GM12865 (cell line): ENCODE measurements at regions not wholly inside any gene's neighbourhood (a gene's known extent, or its start where the extent isn't known, plus 50 kb on each side); places are given as distances from the start of the nearest gene placed in this dataset.

Experiments
- DNase-seq: peaks from one replicate; pipeline ENCODE4 v3.0.0; 2010; ENCODE audit warnings: low read depth
- H3K4me3 ChIP-seq: 2 replicates; pipeline ENCODE4 v1.5.1; 2011; ENCODE audit warnings: mild to moderate bottlenecking, low read depth, low read length, control low read depth
- TF ChIP-seq, protein P1 (sequence below): IDR thresholded peaks from 2 replicates; pipeline ENCODE4 v1.5.1; 2011; ENCODE audit warnings: low read length, control low read depth, low read depth, inconsistent platforms; ENCODE audit not compliant: insufficient read depth; ENCODE audit errors: missing control alignments

DNA sequence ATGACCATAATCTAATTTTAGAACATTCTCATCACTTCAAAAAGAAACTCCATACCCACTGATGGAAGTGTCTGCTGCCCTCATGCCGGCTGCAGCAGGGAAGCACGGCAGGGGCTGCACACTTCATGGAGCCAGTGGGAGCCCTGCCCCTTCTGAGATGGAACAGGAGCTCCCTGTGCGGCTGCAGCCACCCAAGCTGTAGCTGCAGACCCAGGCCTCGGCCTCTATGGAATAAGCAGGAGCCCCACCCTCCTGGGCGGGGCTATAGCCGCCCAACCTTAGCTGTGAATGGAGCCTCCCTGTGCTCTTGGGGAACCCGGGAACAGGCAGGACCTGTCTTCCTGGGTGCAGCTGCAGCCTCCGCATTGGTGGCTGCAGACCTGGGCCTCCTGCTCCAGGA is 128.5 kb downstream of the NUDT12 start:
- no peak for DNase-seq
- no peak overlapping the region for H3K4me3 ChIP-seq
- TF ChIP-seq, protein P1, sequence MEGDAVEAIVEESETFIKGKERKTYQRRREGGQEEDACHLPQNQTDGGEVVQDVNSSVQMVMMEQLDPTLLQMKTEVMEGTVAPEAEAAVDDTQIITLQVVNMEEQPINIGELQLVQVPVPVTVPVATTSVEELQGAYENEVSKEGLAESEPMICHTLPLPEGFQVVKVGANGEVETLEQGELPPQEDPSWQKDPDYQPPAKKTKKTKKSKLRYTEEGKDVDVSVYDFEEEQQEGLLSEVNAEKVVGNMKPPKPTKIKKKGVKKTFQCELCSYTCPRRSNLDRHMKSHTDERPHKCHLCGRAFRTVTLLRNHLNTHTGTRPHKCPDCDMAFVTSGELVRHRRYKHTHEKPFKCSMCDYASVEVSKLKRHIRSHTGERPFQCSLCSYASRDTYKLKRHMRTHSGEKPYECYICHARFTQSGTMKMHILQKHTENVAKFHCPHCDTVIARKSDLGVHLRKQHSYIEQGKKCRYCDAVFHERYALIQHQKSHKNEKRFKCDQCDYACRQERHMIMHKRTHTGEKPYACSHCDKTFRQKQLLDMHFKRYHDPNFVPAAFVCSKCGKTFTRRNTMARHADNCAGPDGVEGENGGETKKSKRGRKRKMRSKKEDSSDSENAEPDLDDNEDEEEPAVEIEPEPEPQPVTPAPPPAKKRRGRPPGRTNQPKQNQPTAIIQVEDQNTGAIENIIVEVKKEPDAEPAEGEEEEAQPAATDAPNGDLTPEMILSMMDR, result no peak

DNA sequence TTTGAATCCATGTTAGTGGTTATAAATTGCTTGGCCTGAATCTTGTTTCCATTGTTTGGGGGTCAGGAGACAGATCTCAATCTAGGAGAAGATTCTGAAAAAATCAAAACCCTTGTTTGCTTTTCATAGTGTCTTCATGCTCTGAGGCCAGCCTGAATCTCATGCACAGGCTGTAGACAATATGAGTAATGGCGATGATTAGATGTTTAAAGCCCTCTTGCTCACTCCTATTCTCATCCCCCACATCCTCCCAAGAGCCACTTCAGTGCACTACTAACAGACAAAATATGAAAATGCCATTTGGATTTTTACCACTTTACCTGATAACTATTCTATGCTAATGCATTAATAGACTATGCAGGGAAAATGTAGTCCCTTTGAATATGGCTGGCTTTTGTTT is 129.4 kb downstream of the NUDT12 start:
- no peak for DNase-seq
- H3K4me3 ChIP-seq, result no peak overlapping the region
- TF ChIP-seq, protein P1, result no peak

DNA sequence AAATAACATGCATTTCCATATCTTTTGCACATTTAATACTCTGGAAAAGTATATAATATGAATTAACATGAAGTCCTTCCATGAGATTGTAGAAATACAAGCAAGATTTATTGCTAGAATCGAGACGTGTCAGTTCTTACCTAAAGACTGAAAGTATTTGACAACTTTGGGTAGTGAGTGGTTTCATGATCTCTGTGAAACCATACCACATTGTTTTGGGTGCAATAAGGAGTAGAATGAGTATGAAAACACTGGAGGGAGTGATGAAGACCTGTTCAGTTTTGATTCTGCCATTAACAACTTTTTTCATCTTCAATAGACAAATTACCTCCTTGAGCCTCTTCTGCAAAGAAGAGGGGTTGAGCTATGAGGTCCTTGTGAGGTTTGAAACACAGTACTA is 133.7 kb downstream of the NUDT12 start:
- no peak for DNase-seq
- H3K4me3 ChIP-seq, result no peak overlapping the region

DNA sequence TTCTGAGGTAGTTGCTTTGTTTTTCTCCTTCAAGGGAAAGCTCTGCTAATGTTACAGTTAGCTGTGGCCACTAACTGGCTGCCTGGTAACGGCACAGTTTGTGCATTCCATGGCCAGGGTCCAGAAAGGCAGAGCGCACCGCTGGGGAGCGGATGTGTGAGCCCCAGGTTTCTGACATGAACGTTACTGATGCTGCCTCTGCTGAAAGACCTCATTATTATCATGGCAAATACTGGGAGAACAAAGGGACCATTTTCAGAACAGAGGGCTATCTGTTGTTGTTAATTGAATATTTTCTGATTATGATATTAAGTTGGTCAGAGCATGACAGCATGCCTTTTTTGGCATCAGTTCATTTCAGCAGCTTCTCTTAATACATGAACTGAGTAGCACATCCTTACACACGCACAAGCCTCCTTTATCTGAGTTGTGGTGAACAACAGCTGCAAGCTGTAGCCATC is 134.1 kb downstream of the NUDT12 start:
- H3K4me3 ChIP-seq, result no peak overlapping the region
- no peak for DNase-seq
- TF ChIP-seq, protein P1, result no peak

More for the DNA sequence above, 133.7 kb downstream of the NUDT12 start:
- TF ChIP-seq, protein P1, result no peak

DNA sequence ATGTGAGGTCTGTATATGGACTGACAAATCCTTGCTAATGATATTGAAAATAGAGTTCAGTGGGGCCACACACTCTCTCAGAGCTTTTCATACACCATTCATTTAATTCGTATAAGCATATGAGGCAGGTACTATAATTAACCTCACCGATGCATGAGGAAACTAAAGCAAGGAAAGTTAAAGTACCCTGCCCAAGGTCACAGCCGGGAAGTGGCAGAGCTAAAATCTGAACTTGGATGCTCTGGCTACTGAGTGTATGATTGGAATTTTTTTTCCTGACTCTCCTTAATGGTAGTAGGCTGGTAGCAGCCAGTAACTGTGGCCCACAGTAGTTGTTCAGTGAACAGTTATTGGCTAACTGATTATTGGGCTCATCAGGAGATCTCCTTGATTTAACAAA is 135.3 kb downstream of the NUDT12 start:
- TF ChIP-seq, protein P1, result no peak
- no peak for DNase-seq
- H3K4me3 ChIP-seq, result no peak overlapping the region

DNA sequence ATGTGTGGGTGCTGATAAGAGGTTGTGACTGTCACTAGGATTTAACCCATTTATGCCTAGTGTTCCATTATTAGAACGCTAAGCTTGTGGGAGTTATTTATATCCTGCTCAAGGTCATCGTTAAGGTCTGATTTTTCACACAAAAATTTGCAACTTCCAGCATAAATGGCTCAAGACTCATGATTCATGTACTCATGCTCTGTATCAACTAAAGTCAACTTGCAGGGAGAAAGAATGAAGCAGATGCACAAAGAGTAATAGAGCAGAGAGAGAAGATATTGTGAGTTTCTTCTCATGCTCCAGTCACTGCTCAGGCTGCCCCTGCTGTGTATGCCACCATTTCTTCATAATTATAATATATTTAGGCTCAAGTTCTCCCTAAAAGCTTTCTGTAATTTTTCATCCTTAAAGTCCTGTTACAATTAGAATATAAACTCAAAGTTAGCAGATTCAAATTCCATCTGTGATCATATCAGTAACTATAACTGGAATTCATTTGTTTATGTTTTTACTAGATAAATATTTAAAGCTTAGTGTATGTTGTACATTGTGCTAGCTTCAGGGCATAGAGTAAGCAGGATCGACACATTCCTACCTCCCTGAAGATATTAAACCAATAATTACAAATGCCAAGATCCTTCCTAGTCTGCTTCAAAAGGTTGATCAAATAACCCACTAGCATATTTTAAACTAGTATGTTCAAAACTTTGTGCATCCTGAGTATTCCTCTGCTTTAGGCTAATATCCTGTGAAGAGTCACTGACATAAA is 136.7 kb downstream of the NUDT12 start:
- H3K4me3 ChIP-seq, result no peak overlapping the region
- TF ChIP-seq, protein P1, result no peak
- DNase-seq, result no peak

DNA sequence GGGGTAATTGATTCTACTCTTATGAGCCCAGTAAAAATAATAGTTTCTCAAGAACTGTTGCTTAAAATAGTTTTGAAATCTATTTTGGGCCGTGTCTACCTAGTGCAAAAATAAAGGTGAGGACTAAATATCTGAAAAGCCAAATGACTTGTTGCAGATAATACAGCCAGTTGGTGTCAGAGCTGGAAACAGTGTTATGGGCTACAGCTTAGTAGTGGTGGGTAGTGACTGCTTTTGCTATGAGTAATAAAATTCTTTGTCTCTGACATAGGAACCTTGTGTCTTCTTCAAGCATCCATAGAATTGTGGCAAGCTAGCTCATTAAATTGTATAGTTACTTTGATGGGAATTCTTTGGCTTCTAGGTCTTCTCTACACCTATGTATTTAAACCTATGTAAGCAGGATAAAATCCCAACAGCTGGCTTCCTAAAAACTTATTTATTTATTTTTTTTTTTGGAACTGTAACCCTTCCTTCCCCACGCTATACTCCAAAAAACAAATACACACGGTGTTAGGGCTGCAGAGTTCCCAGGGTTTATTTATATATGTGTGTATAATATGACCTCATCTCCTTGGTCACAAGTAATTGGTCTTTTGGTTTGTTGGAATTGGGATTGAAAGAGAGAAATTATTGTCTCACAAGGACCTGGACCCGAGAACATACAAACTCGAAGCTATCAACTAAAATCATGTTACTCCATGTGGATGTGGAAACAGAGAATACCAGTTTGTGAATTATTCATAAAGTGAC is 138.0 kb downstream of the NUDT12 start:
- no peak overlapping the region for H3K4me3 ChIP-seq
- DNase-seq, result peak; percentile 39
- TF ChIP-seq, protein P1, result no peak
